ENCODE measurements at regions not wholly inside any gene's neighbourhood (a gene's known extent, or its start where the extent isn't known, plus 50 kb on each side); places are given as distances from the start of the nearest gene placed in this dataset.

DNA sequence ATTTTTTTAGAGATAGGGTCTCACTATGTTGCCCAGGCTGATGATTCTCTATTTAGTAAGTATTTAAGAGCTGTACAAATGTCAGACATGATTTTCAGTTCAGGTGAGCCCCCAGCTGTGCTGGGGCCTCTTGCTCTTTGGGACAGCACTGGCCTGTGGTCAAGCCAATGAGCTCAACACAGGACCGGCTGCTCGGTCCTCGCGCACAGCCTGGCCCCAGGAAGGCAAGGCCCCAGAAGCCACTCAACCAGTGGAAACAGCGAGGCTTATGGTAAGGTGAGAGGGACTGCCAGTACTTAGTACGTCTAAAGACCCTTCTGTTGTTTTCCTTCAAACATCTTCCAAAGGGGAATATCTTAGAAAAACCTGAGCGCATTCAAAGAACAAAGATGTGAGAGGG lies 211.8 kb downstream of the SKIDA1 start:
- Histone ChIP-seq H3K27ac (ENCODE audit: low read length) (peak overlapping the region; percentile 69), H3K27me3 (ENCODE audit: insufficient read depth, low read length) (no peaks in the 10 kb centered on the region), H3K9ac (ENCODE audit: low read depth, low read length) (peak overlapping the region; percentile 36; the same call in 1 of the 2 replicates)

DNA sequence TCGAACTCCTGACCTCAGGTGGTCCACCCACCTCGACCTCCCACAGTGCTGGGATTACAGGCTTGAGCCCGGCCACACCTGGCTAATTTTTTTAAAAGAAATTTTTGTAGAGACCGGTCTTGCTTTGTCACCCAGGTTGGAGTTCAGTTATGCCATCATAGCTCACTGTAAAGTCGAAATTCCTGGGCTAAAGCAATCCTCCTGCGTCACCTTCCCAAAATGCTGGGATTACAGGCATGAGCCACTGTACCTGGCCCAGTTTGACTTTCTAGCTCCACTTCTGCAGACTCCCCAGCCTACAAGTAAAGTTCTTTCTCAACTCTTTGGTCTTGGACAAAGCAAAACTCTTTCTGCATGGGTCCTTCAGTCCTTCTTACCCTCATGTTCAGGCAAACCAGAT lies 214.1 kb downstream of the SKIDA1 start:
- Histone ChIP-seq H3K27ac (ENCODE audit: low read length) (no peak overlapping the region), H3K9me3 (ENCODE audit: insufficient read depth, low read depth, low read length) (no peaks in the 10 kb centered on the region), H3K4me1 (ENCODE audit: insufficient read depth, low read length) (peaks cover 27% of the 10 kb centered on the region), H3K9ac (ENCODE audit: low read depth, low read length) (no peak overlapping the region), H3K36me3 (ENCODE audit: insufficient read depth, low read depth, low read length) (no peaks in the 10 kb centered on the region), H3K27me3 (ENCODE audit: insufficient read depth, low read length) (no peaks in the 10 kb centered on the region), H3K4me3 (ENCODE audit: low read length) (no peak overlapping the region)

More for the DNA sequence above, 211.8 kb downstream of the SKIDA1 start:
- Histone ChIP-seq H3K4me1 (ENCODE audit: insufficient read depth, low read length) (peaks cover 27% of the 10 kb centered on the region), H3K9me3 (ENCODE audit: insufficient read depth, low read depth, low read length) (no peaks in the 10 kb centered on the region), H3K36me3 (ENCODE audit: insufficient read depth, low read depth, low read length) (no peaks in the 10 kb centered on the region), H3K4me3 (ENCODE audit: low read length) (no peak overlapping the region)

DNA sequence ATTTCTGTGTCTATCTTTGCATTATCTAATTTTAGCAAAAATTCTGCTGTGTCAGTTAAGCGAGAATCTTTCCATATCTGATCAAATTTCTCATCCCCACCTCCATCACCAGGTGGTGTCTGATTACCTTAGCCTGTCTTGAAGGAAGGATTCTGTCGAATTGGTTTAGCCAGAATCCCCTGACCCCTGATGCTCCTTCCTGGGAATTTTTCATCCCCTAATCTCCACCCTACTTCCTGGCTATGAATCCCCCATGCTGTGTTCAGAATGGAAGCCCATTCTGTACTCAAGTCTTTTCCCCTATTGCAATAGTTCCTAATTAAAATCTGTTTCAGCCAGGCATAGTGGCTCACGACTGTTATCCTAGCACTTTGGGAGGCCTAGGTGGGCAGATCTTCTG lies 216.1 kb downstream of the SKIDA1 start:
- Histone ChIP-seq H3K27ac (ENCODE audit: low read length) (no peak overlapping the region), H3K9me3 (ENCODE audit: insufficient read depth, low read depth, low read length) (no peaks in the 10 kb centered on the region), H3K9ac (ENCODE audit: low read depth, low read length) (no peak overlapping the region), H3K36me3 (ENCODE audit: insufficient read depth, low read depth, low read length) (no peaks in the 10 kb centered on the region), H3K4me1 (ENCODE audit: insufficient read depth, low read length) (peaks cover 9% of the 10 kb centered on the region), H3K4me3 (ENCODE audit: low read length) (no peak overlapping the region), H3K27me3 (ENCODE audit: insufficient read depth, low read length) (no peaks in the 10 kb centered on the region)

DNA sequence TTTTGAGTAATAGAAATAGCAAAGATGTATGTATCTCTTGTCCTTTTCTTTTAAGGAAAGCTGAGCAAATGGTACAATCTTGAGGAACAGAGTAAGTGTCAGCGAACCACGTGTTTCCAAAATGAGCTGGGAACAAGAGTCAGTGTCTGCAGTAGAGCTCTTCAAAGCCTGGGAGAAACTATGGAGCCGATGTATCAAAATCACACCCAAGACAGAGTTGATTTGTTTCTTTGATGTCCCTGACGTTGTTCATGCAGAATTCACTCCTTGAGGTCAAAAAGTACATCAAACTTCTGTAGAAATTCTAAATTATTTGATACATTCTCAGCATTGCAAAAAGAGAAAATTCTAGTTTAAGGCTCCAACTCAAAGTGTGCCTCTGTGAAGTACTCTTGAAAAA lies 216.5 kb downstream of the SKIDA1 start:
- H3K27ac ChIP-seq (ENCODE audit: low read length) = no peak overlapping the region
- no peaks in the 10 kb centered on the region for H3K36me3 ChIP-seq (ENCODE audit: insufficient read depth, low read depth, low read length)
- peaks cover 4% of the 10 kb centered on the region for H3K4me1 ChIP-seq (ENCODE audit: insufficient read depth, low read length)
- H3K9ac ChIP-seq (ENCODE audit: low read depth, low read length) = no peak overlapping the region
- no peaks in the 10 kb centered on the region for H3K9me3 ChIP-seq (ENCODE audit: insufficient read depth, low read depth, low read length)
- no peaks in the 10 kb centered on the region for H3K27me3 ChIP-seq (ENCODE audit: insufficient read depth, low read length)
- no peak overlapping the region for H3K4me3 ChIP-seq (ENCODE audit: low read length)

DNA sequence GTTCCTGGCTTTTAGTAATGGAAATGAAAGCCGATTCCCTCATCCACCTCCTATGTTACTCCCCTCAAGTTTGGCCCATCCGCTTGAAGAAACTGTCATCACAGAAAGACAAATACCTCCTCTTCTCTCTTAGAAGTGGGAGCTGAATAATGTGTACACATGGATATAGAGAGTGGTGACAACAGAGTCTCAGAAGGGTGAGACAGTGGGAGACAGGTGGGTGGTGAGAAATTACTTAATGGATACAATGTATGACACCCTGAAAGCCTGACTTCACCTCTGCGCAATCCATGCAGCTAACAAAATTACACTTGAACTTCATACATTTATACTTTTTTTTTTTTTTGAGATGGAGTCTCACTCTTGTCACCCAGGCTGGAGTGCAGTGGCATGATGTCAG lies 217.5 kb downstream of the SKIDA1 start:
- Histone ChIP-seq H3K4me3 (ENCODE audit: low read length) (no peak overlapping the region), H3K27ac (ENCODE audit: low read length) (no peak overlapping the region), H3K9ac (ENCODE audit: low read depth, low read length) (no peak overlapping the region), H3K4me1 (ENCODE audit: insufficient read depth, low read length) (no peaks in the 10 kb centered on the region; the same call in 1 of the 2 replicates), H3K27me3 (ENCODE audit: insufficient read depth, low read length) (no peaks in the 10 kb centered on the region), H3K9me3 (ENCODE audit: insufficient read depth, low read depth, low read length) (no peaks in the 10 kb centered on the region), H3K36me3 (ENCODE audit: insufficient read depth, low read depth, low read length) (no peaks in the 10 kb centered on the region)

DNA sequence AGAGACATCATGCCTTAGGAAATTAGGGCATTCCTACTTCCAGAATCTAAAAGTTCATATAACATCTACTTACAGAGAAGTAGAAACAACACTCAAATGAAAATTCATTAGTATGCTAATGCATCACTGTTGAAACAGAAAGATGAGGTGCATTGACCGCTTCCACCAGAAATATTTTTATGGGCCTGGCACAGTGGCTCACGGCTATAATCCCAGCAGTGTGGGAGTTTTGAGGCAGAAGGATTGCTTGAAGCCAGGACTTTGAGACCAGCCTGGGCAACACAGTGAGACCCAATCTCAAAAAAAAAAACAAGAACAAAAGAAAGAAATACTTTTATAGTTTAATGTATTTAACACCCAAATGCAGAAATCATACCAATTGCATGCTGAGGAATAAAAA lies 220.9 kb downstream of the SKIDA1 start:
- Histone ChIP-seq H3K9me3 (ENCODE audit: insufficient read depth, low read depth, low read length) (no peaks in the 10 kb centered on the region), H3K9ac (ENCODE audit: low read depth, low read length) (no peak overlapping the region), H3K27me3 (ENCODE audit: insufficient read depth, low read length) (no peaks in the 10 kb centered on the region), H3K27ac (ENCODE audit: low read length) (no peak overlapping the region), H3K36me3 (ENCODE audit: insufficient read depth, low read depth, low read length) (no peaks in the 10 kb centered on the region), H3K4me3 (ENCODE audit: low read length) (no peak overlapping the region), H3K4me1 (ENCODE audit: insufficient read depth, low read length) (no peaks in the 10 kb centered on the region; the same call in 1 of the 2 replicates)

DNA sequence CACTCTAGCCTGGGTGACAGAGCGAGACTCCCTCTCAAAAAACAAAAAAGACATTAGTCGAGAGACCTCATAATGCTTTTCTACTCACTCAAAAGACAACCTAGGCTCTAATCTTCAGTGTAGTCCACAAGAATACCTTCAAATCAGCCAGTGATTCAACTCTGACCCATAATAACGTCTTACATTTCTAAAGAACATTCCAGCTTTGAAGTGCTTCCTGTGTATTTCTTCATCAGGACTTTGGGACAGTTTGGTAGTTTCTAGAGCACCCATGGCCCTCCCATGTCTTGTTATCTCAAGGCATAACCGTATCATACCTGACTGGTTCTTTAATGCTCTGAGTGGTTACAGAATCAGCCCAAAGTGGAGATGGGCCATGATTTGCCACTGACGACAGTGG lies 221.3 kb downstream of the SKIDA1 start:
- Histone ChIP-seq H3K36me3 (ENCODE audit: insufficient read depth, low read depth, low read length) (no peaks in the 10 kb centered on the region), H3K4me1 (ENCODE audit: insufficient read depth, low read length) (no peaks in the 10 kb centered on the region; the same call in 1 of the 2 replicates), H3K9ac (ENCODE audit: low read depth, low read length) (no peak overlapping the region), H3K27me3 (ENCODE audit: insufficient read depth, low read length) (no peaks in the 10 kb centered on the region), H3K27ac (ENCODE audit: low read length) (no peak overlapping the region), H3K9me3 (ENCODE audit: insufficient read depth, low read depth, low read length) (no peaks in the 10 kb centered on the region), H3K4me3 (ENCODE audit: low read length) (no peak overlapping the region)

DNA sequence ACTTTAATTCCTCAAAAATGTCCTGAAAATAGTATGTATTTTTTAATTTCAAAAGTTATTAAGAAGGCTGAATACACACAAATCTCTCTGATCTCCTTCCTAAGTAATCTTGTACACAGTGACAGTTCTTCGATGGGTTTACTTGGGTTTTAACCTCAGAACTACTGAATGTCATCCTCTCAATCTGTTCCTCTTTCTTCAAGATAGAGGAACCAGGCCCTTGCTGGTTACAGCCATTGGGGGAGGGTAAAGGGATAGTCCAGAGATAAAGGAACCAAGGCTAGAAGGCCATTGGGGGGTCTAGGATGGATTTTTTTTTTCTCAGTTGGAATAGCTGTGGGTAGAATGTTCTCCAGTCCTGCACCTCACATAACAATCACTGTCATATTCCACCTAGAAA lies 224.9 kb downstream of the SKIDA1 start:
- H3K9me3 ChIP-seq (ENCODE audit: insufficient read depth, low read depth, low read length) = no peaks in the 10 kb centered on the region
- H3K27me3 ChIP-seq (ENCODE audit: insufficient read depth, low read length) = no peaks in the 10 kb centered on the region
- H3K9ac ChIP-seq (ENCODE audit: low read depth, low read length) = no peak overlapping the region
- H3K4me1 ChIP-seq (ENCODE audit: insufficient read depth, low read length) = peaks cover 16% of the 10 kb centered on the region; the same call in 1 of the 2 replicates
- H3K36me3 ChIP-seq (ENCODE audit: insufficient read depth, low read depth, low read length) = no peaks in the 10 kb centered on the region
- H3K27ac ChIP-seq (ENCODE audit: low read length) = no peak overlapping the region
- no peak overlapping the region for H3K4me3 ChIP-seq (ENCODE audit: low read length)

DNA sequence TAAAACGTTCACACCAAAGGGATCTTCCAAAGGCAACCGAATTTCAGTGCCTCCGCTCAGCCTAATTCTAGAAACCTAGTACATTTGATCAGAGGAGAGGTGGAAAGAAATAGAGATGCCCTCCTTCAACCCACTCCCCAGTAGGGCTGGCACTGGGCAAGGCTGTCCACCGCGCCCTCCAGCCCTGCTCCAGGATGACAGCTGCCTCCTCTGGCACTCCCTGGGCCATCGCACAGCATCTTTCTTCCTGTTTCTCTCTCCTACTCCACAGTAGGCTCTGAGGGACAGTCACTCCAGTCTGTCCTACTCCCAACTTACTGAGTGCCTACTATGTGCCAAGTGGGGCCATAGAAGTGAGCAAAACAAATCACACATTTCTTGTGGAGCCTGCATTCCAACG lies 226.2 kb downstream of the SKIDA1 start:
- Histone ChIP-seq H3K27me3 (ENCODE audit: insufficient read depth, low read length) (no peaks in the 10 kb centered on the region), H3K9me3 (ENCODE audit: insufficient read depth, low read depth, low read length) (no peaks in the 10 kb centered on the region), H3K9ac (ENCODE audit: low read depth, low read length) (no peak overlapping the region; the same call in 1 of the 2 replicates), H3K27ac (ENCODE audit: low read length) (no peak overlapping the region), H3K4me3 (ENCODE audit: low read length) (no peak overlapping the region), H3K4me1 (ENCODE audit: insufficient read depth, low read length) (peaks cover 21% of the 10 kb centered on the region), H3K36me3 (ENCODE audit: insufficient read depth, low read depth, low read length) (no peaks in the 10 kb centered on the region)

DNA sequence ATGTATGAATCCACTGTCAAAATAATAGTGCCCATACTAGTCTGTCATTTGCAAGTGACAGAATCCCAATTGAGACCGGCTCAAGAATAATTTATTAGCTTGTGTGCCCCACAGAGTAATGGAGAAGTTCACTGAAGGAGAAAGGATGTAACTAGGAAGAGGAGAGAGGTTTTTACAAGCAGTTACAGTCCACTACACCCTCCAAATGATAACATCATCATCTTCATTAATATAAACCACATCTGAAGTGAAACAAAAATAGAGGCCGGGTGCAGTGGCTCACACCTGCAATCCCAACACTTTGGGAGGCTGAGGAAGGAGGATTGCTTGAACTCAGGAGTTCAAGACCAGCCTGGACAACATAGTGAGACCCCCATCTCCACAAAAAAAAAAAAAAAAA lies 226.8 kb downstream of the SKIDA1 start:
- no peak overlapping the region for H3K27ac ChIP-seq (ENCODE audit: low read length)
- no peaks in the 10 kb centered on the region for H3K36me3 ChIP-seq (ENCODE audit: insufficient read depth, low read depth, low read length)
- no peaks in the 10 kb centered on the region for H3K9me3 ChIP-seq (ENCODE audit: insufficient read depth, low read depth, low read length)
- peaks cover 28% of the 10 kb centered on the region for H3K4me1 ChIP-seq (ENCODE audit: insufficient read depth, low read length)
- H3K9ac ChIP-seq (ENCODE audit: low read depth, low read length) = no peak overlapping the region; the same call in 1 of the 2 replicates
- H3K27me3 ChIP-seq (ENCODE audit: insufficient read depth, low read length) = no peaks in the 10 kb centered on the region
- H3K4me3 ChIP-seq (ENCODE audit: low read length) = no peak overlapping the region

DNA sequence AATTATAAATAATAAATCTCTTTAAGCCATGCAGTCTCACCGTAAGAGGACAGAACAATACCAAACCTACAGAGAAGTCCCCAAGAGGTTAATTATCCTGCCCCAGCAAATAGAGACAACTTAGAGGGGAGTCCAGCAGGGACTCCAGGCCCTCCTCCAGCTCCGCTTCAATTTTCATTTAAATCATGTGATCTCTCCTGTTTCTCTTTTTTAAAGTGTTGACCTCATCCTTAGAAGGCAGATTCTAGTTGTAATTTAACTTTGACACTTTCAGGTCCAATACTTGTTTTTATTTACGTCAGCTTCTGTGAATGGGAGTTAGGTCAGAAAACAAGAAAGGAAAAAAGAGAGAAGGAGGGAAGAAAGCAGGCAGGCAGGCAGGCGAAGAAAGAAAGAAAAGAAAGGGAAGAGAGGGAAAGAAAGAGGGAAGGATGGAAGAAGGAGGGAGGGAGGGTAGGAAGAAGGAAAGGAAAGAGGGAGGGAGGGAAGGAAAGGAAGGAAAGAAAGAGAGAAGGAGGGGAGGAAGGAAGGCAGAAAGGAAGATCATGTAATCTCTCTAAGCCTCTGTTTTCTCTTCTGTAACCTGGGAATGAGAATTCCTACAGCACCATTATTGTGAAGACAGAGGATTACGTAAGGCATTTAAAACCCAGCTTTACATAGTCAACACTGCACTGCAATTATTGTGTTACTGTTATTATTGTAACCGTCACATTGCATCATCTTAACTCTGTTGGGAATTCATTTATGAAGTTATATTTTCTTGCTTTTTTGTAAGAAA lies 227.7 kb downstream of the SKIDA1 start:
- Histone ChIP-seq H3K9ac (ENCODE audit: low read depth, low read length) (peak overlapping the region; percentile 51; the same call in 1 of the 2 replicates), H3K4me1 (ENCODE audit: insufficient read depth, low read length) (peaks cover 37% of the 10 kb centered on the region), H3K36me3 (ENCODE audit: insufficient read depth, low read depth, low read length) (no peaks in the 10 kb centered on the region), H3K27me3 (ENCODE audit: insufficient read depth, low read length) (no peaks in the 10 kb centered on the region), H3K9me3 (ENCODE audit: insufficient read depth, low read depth, low read length) (no peaks in the 10 kb centered on the region), H3K27ac (ENCODE audit: low read length) (peak overlapping the region; percentile 59), H3K4me3 (ENCODE audit: low read length) (no peak overlapping the region)

DNA sequence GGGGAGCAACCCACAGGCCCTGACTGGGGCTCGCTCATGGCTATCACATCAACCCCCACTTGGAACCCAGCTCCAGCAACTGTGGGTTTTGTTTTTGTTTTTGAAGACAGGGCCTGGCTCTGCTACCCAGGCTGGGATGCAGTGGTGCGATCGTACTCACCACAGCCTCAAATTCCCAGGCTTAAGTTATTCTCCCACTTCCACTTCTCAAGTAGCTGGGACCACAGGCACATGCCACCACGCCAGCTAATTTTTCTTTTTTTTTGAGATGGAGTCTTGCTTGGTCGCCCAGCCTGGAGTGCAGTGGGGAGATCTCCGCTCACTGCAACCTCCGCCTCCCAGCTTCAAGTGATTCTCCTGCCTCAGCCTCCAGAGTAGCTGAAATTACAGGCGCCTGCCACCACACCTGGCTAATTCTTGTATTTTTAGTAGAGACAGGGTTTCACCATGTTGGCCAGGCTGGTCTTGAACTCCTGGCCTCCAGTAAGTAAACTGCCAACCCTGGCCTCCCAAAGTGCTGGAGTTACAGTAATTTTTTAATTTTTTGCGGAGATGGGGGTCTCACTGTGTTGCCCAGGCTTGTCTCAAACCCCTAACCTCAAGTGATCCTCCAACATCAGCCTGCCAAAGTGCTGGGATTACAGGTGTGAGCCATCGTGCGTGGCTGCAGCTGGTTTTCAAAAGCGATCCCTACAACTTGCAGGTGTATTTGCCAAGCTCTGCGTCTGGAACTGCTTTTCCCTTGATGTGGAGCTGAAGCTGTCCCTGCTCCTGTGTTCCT lies 228.7 kb downstream of the SKIDA1 start:
- Histone ChIP-seq H3K27ac (ENCODE audit: low read length) (no peak overlapping the region), H3K27me3 (ENCODE audit: insufficient read depth, low read length) (no peaks in the 10 kb centered on the region), H3K36me3 (ENCODE audit: insufficient read depth, low read depth, low read length) (no peaks in the 10 kb centered on the region), H3K9ac (ENCODE audit: low read depth, low read length) (0 out of 2 replicates have a peak overlapping the region, but pooled peaks have one; percentile 25), H3K4me1 (ENCODE audit: insufficient read depth, low read length) (peaks cover 47% of the 10 kb centered on the region), H3K4me3 (ENCODE audit: low read length) (no peak overlapping the region), H3K9me3 (ENCODE audit: insufficient read depth, low read depth, low read length) (no peaks in the 10 kb centered on the region)

All from iPS-20b (cell line).